ENCODE measurements at regions not wholly inside any gene's neighbourhood (a gene's known extent, or its start where the extent isn't known, plus 50 kb on each side); places are given as distances from the start of the nearest gene placed in this dataset.

- H3K36me3 ChIP-seq, result no peaks in the 10 kb centered on the region
- TF ChIP-seq CTCF (IDR thresholded peaks at IDR 0.05; ENCODE audit: low read depth, low read length), result no peak
- no peak for DNase-seq
- H3K4me3 ChIP-seq (ENCODE audit: low read depth, low read length), result no peak overlapping the region
- H3K9me3 ChIP-seq, result no peaks in the 10 kb centered on the region
- H3K27me3 ChIP-seq, result no peaks in the 10 kb centered on the region
- no peaks in the 10 kb centered on the region for H3K4me1 ChIP-seq
Observed at GRCh38 chr4:81745050-81745449, 273.3 kb upstream of the RASGEF1B start.

GRCh38 chr4:81743731-81744435 is 272.2 kb upstream of the RASGEF1B start:
- TF ChIP-seq CTCF (IDR thresholded peaks at IDR 0.05; ENCODE audit: low read depth, low read length), result no peak
- Histone ChIP-seq H3K4me1 (no peaks in the 10 kb centered on the region), H3K27me3 (no peaks in the 10 kb centered on the region), H3K4me3 (ENCODE audit: low read depth, low read length) (no peak overlapping the region), H3K36me3 (no peaks in the 10 kb centered on the region), H3K9me3 (no peaks in the 10 kb centered on the region)
- DNase-seq, result no peak

- no peak for TF ChIP-seq CTCF (IDR thresholded peaks at IDR 0.05; ENCODE audit: low read depth, low read length)
- DNase-seq, result no peak
Observed at GRCh38 chr4:81740487-81740886, 268.8 kb upstream of the RASGEF1B start.

GRCh38 chr4:81738891-81739290 is 267.2 kb upstream of the RASGEF1B start:
- H3K4me3 ChIP-seq (ENCODE audit: low read depth, low read length), result no peak overlapping the region
- no peak for TF ChIP-seq CTCF (IDR thresholded peaks at IDR 0.05; ENCODE audit: low read depth, low read length)
- DNase-seq, result no peak
- H3K36me3 ChIP-seq, result no peaks in the 10 kb centered on the region
- H3K4me1 ChIP-seq, result no peaks in the 10 kb centered on the region
- no peaks in the 10 kb centered on the region for H3K27me3 ChIP-seq
- no peaks in the 10 kb centered on the region for H3K9me3 ChIP-seq

More at GRCh38 chr4:81740487-81740886, 268.8 kb upstream of the RASGEF1B start:
- Histone ChIP-seq H3K36me3 (no peaks in the 10 kb centered on the region), H3K27me3 (no peaks in the 10 kb centered on the region), H3K9me3 (no peaks in the 10 kb centered on the region), H3K4me1 (no peaks in the 10 kb centered on the region), H3K4me3 (ENCODE audit: low read depth, low read length) (no peak overlapping the region)

- H3K4me3 ChIP-seq (ENCODE audit: low read depth, low read length), result no peak overlapping the region
- DNase-seq, result no peak
- no peaks in the 10 kb centered on the region for H3K27me3 ChIP-seq
- no peaks in the 10 kb centered on the region for H3K9me3 ChIP-seq
- TF ChIP-seq CTCF (IDR thresholded peaks at IDR 0.05; ENCODE audit: low read depth, low read length), result no peak
- H3K36me3 ChIP-seq, result no peaks in the 10 kb centered on the region
- no peaks in the 10 kb centered on the region for H3K4me1 ChIP-seq
Observed at GRCh38 chr4:81737865-81738559, 266.3 kb upstream of the RASGEF1B start.

GRCh38 chr4:81736324-81736723 is 264.6 kb upstream of the RASGEF1B start:
- TF ChIP-seq CTCF (IDR thresholded peaks at IDR 0.05; ENCODE audit: low read depth, low read length), result no peak

More at GRCh38 chr4:81736324-81736723, 264.6 kb upstream of the RASGEF1B start:
- no peak for DNase-seq
- Histone ChIP-seq H3K9me3 (no peaks in the 10 kb centered on the region), H3K4me3 (ENCODE audit: low read depth, low read length) (no peak overlapping the region), H3K4me1 (no peaks in the 10 kb centered on the region), H3K27me3 (no peaks in the 10 kb centered on the region), H3K36me3 (no peaks in the 10 kb centered on the region)

All from BE2C (cell line).